Left lung (tissue), 4 donors: ENCODE measurements at regions not wholly inside any gene's neighbourhood (a gene's known extent, or its start where the extent isn't known, plus 50 kb on each side); places are given as distances from the start of the nearest gene placed in this dataset.
"Not testable (repeated sequence)": the region's sequence is repeated elsewhere in the genome, so short reads cannot be mapped to it uniquely, and the experiment has no call there.

Source experiments
- ATAC-seq: fragments of 200-7000 bp; cut with Tn5 transposase; one replicate; pipeline ENCODE4 v1.9.1; 2020; ENCODE audit warnings: moderate library complexity
- DNase-seq, 4 donors: peaks; one replicate each; pipeline ENCODE4 v3.0.0-alpha.2; 2013 to 2020
- H3K27ac ChIP-seq, 2 donors: fragments of 200-600 bp; sonication (generic) in 1 of 2; one replicate each; pipeline versions ENCODE4 v1.5.0 to v1.8.0; 2020 to 2021
- H3K27me3 ChIP-seq, 2 donors: fragments of 200-600 bp; sonication (generic) in 1 of 2; one replicate each; pipeline versions ENCODE4 v1.5.0 to v1.8.0; 2020 to 2021
- H3K36me3 ChIP-seq, 2 donors: fragments of 200-600 bp; sonication (generic) in 1 of 2; one replicate each; pipeline versions ENCODE4 v1.5.0 to v1.8.0; 2020 to 2021
- H3K4me1 ChIP-seq, 2 donors: fragments of 200-600 bp; one replicate each; pipeline ENCODE4 v1.8.0; 2021
- H3K4me3 ChIP-seq, 2 donors: fragments of 200-600 bp; sonication (generic) in 1 of 2; one replicate each; pipeline versions ENCODE4 v1.5.0 to v1.8.0; 2020 to 2021; ENCODE audit warnings: mild to moderate bottlenecking in 1 of 2
- H3K9me3 ChIP-seq, 2 donors: fragments of 200-600 bp; sonication (generic) in 1 of 2; one replicate each; pipeline versions ENCODE4 v1.5.0 to v1.8.0; 2020 to 2021
- intact Hi-C, 2 donors: fragments of 100-400 bp; cut with DNase I; formaldehyde crosslinking; loops; one replicate each; pipeline versions ENCODE4 v1.11.2 to v1.14.2; 2022
- TF ChIP-seq, protein P1 (sequence below), 2 donors: fragments of 200-600 bp; sonication (generic) in 1 of 2; IDR thresholded peaks; one replicate each; pipeline versions ENCODE4 v1.5.0 to v1.8.0; 2021; ENCODE audit warnings: antibody characterized with exemption in 2 of 2
- donor health status: DM: no; HTN: yes; CAD: no.
- donor health status: DM: no; HTN: no; CAD: no.

DNA sequence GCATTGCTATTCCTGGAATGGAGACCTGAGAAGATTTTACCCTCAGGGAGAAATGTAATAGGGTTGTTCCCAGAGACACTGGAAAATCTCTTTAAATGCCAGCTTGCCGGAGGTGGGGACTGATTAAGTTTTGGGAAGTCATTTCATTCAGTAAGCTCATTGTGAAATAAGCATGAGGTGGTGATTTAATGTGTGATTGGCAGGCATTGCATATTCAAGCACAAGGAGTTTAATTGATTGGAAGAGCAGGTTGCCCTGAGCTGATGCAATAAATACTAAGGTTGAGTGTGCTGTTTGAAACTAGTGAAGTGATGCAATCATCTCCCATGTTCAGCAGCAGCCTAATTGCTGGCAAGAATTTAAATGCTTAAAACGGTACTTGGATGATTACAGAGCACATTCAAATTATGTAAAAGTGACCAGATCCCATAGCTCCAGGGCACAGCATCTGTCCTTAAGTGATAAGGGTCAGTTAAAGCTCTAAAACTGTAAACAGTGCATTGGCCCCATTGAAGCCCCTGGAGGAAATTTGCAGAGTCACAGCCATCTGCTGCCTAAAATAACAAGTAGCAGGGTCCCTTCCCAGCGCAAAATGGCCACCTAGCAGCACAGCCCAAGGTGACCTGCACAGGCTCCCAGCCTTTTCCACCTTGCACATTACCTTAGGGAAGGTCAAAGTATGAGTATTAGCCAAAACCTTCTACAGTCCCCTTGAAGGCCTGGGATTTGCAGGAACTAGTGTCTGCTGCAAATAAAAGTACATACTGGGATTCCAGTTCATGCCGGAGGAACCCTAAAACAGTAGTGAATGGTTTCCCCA lies 92.1 kb downstream of the CCDC71L start:
- no peaks in the 10 kb centered on the region for H3K9me3 ChIP-seq
- no peak for DNase-seq
- H3K4me1 ChIP-seq: peaks cover 0 to 19% of the 10 kb centered on the region in 2 donors
- intact Hi-C loops: no loop called here
- H3K4me3 ChIP-seq: no peak overlapping the region
- no peaks in the 10 kb centered on the region for H3K27me3 ChIP-seq
- H3K27ac ChIP-seq: no peak overlapping the region
- TF ChIP-seq, protein P1, sequence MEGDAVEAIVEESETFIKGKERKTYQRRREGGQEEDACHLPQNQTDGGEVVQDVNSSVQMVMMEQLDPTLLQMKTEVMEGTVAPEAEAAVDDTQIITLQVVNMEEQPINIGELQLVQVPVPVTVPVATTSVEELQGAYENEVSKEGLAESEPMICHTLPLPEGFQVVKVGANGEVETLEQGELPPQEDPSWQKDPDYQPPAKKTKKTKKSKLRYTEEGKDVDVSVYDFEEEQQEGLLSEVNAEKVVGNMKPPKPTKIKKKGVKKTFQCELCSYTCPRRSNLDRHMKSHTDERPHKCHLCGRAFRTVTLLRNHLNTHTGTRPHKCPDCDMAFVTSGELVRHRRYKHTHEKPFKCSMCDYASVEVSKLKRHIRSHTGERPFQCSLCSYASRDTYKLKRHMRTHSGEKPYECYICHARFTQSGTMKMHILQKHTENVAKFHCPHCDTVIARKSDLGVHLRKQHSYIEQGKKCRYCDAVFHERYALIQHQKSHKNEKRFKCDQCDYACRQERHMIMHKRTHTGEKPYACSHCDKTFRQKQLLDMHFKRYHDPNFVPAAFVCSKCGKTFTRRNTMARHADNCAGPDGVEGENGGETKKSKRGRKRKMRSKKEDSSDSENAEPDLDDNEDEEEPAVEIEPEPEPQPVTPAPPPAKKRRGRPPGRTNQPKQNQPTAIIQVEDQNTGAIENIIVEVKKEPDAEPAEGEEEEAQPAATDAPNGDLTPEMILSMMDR (IDR thresholded peaks at IDR 0.05): no peak
- ATAC-seq: peak; percentile 74
- H3K36me3 ChIP-seq: no peaks in the 10 kb centered on the region

DNA sequence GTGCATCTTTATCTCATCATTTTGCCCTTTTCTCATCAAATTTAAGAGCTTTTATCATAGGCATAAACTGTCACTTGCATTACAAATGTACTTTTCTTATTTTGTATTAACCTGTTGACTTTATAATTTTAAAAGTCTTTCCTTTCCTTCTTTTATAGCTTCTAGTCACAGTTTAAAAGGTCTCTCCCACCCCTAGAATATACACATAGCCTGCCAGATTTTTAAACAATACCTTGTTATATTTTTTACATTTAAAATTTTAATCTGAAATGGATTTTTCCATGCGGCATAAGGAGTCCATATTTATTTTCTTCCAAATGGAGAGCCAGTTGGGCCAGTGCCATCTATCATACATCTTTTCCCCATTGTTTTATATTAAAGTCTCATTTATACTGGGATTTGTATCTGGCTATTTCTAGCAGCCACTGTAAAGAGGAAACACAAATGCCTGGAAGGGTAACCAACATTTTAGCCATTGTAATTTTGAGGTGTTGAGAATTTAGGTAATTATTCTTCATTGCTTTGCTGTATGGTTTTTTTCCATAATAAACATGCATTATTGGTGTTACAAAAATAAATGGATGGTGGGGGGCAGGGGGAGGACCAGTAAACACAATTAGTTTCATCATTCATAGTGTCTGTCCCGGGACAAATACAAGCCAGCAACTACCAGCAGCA lies 92.8 kb downstream of the CCDC71L start:
- peaks cover 0 to 19% of the 10 kb centered on the region in 2 donors for H3K4me1 ChIP-seq
- ATAC-seq: no peak
- no peak for DNase-seq
- H3K36me3 ChIP-seq: no peaks in the 10 kb centered on the region
- H3K9me3 ChIP-seq: no peaks in the 10 kb centered on the region
- no peaks in the 10 kb centered on the region for H3K27me3 ChIP-seq
- intact Hi-C loops: no loop called here
- H3K27ac ChIP-seq: no peak overlapping the region
- TF ChIP-seq, protein P1 (IDR thresholded peaks at IDR 0.05): no peak
- H3K4me3 ChIP-seq: no peak overlapping the region

DNA sequence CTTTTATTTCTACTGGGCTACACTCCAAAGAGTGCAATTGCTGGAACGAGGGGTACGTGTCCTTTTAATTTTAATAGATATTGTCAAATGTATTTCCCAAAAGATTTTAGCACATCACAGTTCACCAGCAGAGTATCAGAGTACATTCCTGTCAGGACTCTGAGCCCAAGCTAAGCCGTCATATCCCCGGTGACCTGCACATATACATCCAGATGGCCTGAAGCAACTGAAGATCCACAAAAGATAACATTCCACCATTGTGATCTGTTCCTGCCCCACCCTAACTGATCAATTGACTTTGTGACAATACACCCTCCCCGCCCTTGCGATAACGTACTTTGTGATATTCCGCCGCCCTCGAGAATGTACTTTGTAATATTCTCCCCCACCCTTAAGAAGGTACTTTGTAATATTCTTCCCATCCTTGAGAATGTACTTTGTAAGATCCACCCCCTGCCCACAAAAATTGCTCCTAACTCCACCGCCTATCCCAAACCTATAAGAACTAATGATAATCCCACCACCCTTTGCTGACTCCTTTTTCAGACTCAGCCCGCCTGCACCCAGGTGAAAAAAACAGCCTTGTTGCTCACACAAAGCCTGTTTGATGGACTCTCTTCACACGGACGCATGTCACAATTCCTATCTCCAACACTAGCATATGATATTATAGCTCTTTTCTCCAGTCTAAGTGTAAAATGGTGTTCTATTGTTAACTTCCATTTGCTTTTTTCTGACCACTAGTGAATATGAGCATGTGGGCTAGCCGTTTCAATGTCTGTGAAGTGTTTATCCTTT lies 93.6 kb downstream of the CCDC71L start:
- intact Hi-C loops, H3K27me3 ChIP-seq, H3K36me3 ChIP-seq, ATAC-seq, H3K9me3 ChIP-seq, H3K4me3 ChIP-seq, H3K27ac ChIP-seq: not testable (repeated sequence)
- H3K4me1 ChIP-seq: peaks cover 0 to 19% of the 10 kb centered on the region in 2 donors
- DNase-seq: peak in 1 of 4 donors; percentile 10

DNA sequence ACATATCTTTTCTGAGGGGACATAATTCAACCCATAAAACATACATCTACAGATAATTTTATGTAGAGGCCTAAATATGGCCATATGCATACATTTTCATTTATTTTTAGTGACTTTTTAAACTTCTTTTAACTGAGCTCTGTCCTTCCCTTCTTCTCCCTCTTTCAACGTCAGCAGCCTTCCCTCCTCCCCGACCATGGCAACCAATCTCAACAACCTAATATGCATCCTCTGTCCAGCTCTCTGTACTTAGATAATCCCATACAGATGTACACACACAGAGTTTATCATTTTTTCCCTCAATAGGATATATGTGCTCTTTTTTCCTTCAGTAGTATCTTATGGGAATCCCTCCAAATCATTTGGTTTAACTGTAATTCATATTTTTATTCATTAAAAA lies 94.3 kb downstream of the CCDC71L start:
- intact Hi-C loops: no loop called here
- no peak for ATAC-seq
- Histone ChIP-seq H3K27me3 (no peaks in the 10 kb centered on the region), H3K27ac (no peak overlapping the region), H3K9me3 (no peaks in the 10 kb centered on the region), H3K4me1 (peaks cover 0 to 19% of the 10 kb centered on the region in 2 donors), H3K36me3 (no peaks in the 10 kb centered on the region), H3K4me3 (no peak overlapping the region)
- no peak for DNase-seq
- TF ChIP-seq, protein P1 (IDR thresholded peaks at IDR 0.05): no peak

DNA sequence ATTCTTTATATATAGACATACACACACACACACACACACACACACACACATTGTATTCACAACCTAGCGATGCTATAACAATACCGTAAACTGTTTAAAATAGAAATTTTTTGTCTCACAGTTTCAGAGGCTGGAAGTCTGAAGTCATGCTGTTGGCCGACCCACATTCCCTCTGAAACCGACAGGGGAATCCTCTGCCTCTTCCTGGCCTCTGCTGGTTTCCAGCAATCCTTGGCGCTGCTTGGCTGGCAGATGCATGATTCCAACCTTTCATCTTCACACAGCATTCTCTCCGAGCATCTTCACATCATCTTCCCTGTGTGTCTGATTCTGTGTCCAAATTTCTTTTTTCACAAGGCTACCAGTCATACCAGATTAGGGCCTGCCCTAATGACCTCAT lies 94.8 kb downstream of the CCDC71L start:
- intact Hi-C loops: no loop called here

More for the DNA sequence above, 94.8 kb downstream of the CCDC71L start:
- Histone ChIP-seq H3K4me3 (no peak overlapping the region), H3K36me3 (no peaks in the 10 kb centered on the region), H3K27ac (no peak overlapping the region), H3K4me1 (peaks cover 0 to 16% of the 10 kb centered on the region in 2 donors), H3K27me3 (no peaks in the 10 kb centered on the region), H3K9me3 (no peaks in the 10 kb centered on the region)
- DNase-seq (no peak), ATAC-seq (no peak)
- TF ChIP-seq, protein P1 (IDR thresholded peaks at IDR 0.05): no peak
